ENCODE measurements at regions not wholly inside any gene's neighbourhood (a gene's known extent, or its start where the extent isn't known, plus 50 kb on each side); places are given as distances from the start of the nearest gene placed in this dataset.

- TF ChIP-seq CTCF (IDR thresholded peaks at IDR 0.05) (no peak), POLR2A (IDR thresholded peaks at IDR 0.05) (no peak), POLR2AphosphoS5 (IDR thresholded peaks at IDR 0.05) (no peak)
Measured at GRCh38 chrX:133465254-133465653, 50.0 kb upstream of the GPC4 start.
